ENCODE measurements at regions not wholly inside any gene's neighbourhood (a gene's known extent, or its start where the extent isn't known, plus 50 kb on each side); places are given as distances from the start of the nearest gene placed in this dataset.

- Histone ChIP-seq H3K4me3 (ENCODE audit: insufficient read depth, low read depth, low read length) (no peak overlapping the region), H3K9me3 (ENCODE audit: control insufficient read depth, low read length) (no peaks in the 10 kb centered on the region), H3K27me3 (ENCODE audit: control insufficient read depth, insufficient read depth, low read length, poor library complexity, severe bottlenecking) (no peaks in the 10 kb centered on the region), H3K27ac (ENCODE audit: insufficient read depth, low read depth, low read length, poor library complexity, severe bottlenecking) (no peak overlapping the region), H3K4me1 (ENCODE audit: control insufficient read depth, insufficient read depth, low read length) (peaks cover 11% of the 10 kb centered on the region), H3K36me3 (ENCODE audit: control insufficient read depth, insufficient read depth, low read length) (no peaks in the 10 kb centered on the region)
- WGBS, 2 experiments = 85 to 87% methylated on average over 9 of the region's 9 CpGs
Observed at GRCh38 chr2:129777762-129778583, 201.5 kb upstream of the RAB6C start.

DNA sequence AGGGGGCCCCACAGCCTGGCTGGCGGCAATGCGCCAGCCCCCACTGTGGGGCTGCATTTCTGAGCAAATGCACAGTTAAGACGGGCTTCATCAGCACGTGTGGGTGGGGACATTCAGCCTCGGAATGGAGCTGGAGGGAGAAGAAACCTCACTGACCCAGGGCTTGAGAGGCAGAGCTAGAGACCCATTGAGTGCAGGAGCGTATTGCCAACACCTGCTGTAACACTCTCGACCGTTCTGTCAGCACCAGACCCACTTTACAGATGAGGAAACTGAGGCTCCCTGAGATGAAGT, 200.9 kb upstream of the RAB6C start:
- Histone ChIP-seq H3K36me3 (ENCODE audit: control insufficient read depth, insufficient read depth, low read length) (no peaks in the 10 kb centered on the region), H3K4me1 (ENCODE audit: control insufficient read depth, insufficient read depth, low read length) (peaks cover 11% of the 10 kb centered on the region), H3K9me3 (ENCODE audit: control insufficient read depth, low read length) (no peaks in the 10 kb centered on the region), H3K27me3 (ENCODE audit: control insufficient read depth, insufficient read depth, low read length, poor library complexity, severe bottlenecking) (no peaks in the 10 kb centered on the region), H3K4me3 (ENCODE audit: insufficient read depth, low read depth, low read length) (no peak overlapping the region), H3K27ac (ENCODE audit: insufficient read depth, low read depth, low read length, poor library complexity, severe bottlenecking) (no peak overlapping the region)
- 85 to 88% methylated on average over 8 of the region's 8 CpGs for WGBS, 2 experiments

DNA sequence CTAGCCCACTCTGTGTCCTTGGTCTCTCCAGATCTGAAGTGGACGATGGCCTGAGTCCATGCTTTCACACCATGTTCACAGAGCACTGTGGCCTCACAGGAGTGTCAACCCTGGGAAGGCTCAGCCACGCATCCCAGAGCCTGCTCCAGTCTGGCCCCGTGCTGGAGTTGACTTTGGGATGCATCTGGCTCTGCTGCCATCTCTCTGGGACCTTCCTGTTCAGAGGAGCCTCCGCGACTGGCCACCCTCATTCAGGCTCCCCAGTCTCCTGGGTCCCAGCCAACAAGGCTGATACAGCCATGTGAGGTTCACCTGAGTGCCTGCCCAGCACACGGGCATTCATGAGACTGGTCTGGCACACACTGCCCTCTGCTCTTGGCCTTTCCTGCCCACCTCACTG, 199.7 kb upstream of the RAB6C start:
- 93 to 95% methylated on average over 6 of the region's 6 CpGs for WGBS, 2 experiments
- Histone ChIP-seq H3K4me3 (ENCODE audit: insufficient read depth, low read depth, low read length) (no peak overlapping the region), H3K27me3 (ENCODE audit: control insufficient read depth, insufficient read depth, low read length, poor library complexity, severe bottlenecking) (no peaks in the 10 kb centered on the region), H3K27ac (ENCODE audit: insufficient read depth, low read depth, low read length, poor library complexity, severe bottlenecking) (no peak overlapping the region), H3K36me3 (ENCODE audit: control insufficient read depth, insufficient read depth, low read length) (no peaks in the 10 kb centered on the region), H3K9me3 (ENCODE audit: control insufficient read depth, low read length) (no peaks in the 10 kb centered on the region), H3K4me1 (ENCODE audit: control insufficient read depth, insufficient read depth, low read length) (peaks cover 11% of the 10 kb centered on the region)

- 75 to 78% methylated on average over 13 of the region's 13 CpGs for WGBS, 2 experiments
- Histone ChIP-seq H3K9me3 (ENCODE audit: control insufficient read depth, low read length) (no peaks in the 10 kb centered on the region), H3K27ac (ENCODE audit: insufficient read depth, low read depth, low read length, poor library complexity, severe bottlenecking) (no peak overlapping the region)
Observed at GRCh38 chr2:129780316-129781270, 198.9 kb upstream of the RAB6C start.

GRCh38 chr2:129781749-129782632, 197.5 kb upstream of the RAB6C start:
- H3K4me3 ChIP-seq (ENCODE audit: insufficient read depth, low read depth, low read length) = no peak overlapping the region
- no peaks in the 10 kb centered on the region for H3K27me3 ChIP-seq (ENCODE audit: control insufficient read depth, insufficient read depth, low read length, poor library complexity, severe bottlenecking)
- H3K36me3 ChIP-seq (ENCODE audit: control insufficient read depth, insufficient read depth, low read length) = no peaks in the 10 kb centered on the region
- H3K9me3 ChIP-seq (ENCODE audit: control insufficient read depth, low read length) = no peaks in the 10 kb centered on the region
- peaks cover 11% of the 10 kb centered on the region for H3K4me1 ChIP-seq (ENCODE audit: control insufficient read depth, insufficient read depth, low read length)
- H3K27ac ChIP-seq (ENCODE audit: insufficient read depth, low read depth, low read length, poor library complexity, severe bottlenecking) = no peak overlapping the region
- 78 to 79% methylated on average over 18 of the region's 18 CpGs for WGBS, 2 experiments

More at GRCh38 chr2:129780316-129781270, 198.9 kb upstream of the RAB6C start:
- peaks cover 11% of the 10 kb centered on the region for H3K4me1 ChIP-seq (ENCODE audit: control insufficient read depth, insufficient read depth, low read length)
- H3K36me3 ChIP-seq (ENCODE audit: control insufficient read depth, insufficient read depth, low read length) = no peaks in the 10 kb centered on the region
- H3K4me3 ChIP-seq (ENCODE audit: insufficient read depth, low read depth, low read length) = no peak overlapping the region
- H3K27me3 ChIP-seq (ENCODE audit: control insufficient read depth, insufficient read depth, low read length, poor library complexity, severe bottlenecking) = no peaks in the 10 kb centered on the region

- H3K36me3 ChIP-seq (ENCODE audit: control insufficient read depth, insufficient read depth, low read length) = no peaks in the 10 kb centered on the region
- H3K27me3 ChIP-seq (ENCODE audit: control insufficient read depth, insufficient read depth, low read length, poor library complexity, severe bottlenecking) = no peaks in the 10 kb centered on the region
- H3K9me3 ChIP-seq (ENCODE audit: control insufficient read depth, low read length) = no peaks in the 10 kb centered on the region
- WGBS, 2 experiments = 92 to 94% methylated on average over 5 of the region's 5 CpGs
- peaks cover 11% of the 10 kb centered on the region for H3K4me1 ChIP-seq (ENCODE audit: control insufficient read depth, insufficient read depth, low read length)
- H3K4me3 ChIP-seq (ENCODE audit: insufficient read depth, low read depth, low read length) = no peak overlapping the region
- no peak overlapping the region for H3K27ac ChIP-seq (ENCODE audit: insufficient read depth, low read depth, low read length, poor library complexity, severe bottlenecking)
Observed at GRCh38 chr2:129782633-129782990, 196.9 kb upstream of the RAB6C start.

DNA sequence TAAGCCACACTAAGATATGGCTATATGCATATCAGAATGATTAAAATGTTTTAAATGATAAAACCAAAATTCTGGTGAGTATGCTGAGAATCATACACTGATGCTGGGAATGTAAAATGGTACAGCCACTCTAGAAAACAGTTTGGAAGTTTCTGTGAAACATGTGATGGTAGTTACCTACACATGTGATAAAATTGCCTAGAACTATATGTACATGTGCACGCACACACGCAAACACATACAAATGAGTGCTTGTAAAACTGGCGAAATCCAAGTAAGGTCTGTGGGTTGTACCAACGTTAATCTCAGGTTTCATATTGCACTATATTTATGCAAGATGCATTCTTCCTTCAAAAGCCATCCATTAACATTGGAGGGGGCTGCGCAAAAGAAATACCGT, 195.0 kb upstream of the RAB6C start:
- Histone ChIP-seq H3K9me3 (ENCODE audit: control insufficient read depth, low read length) (no peaks in the 10 kb centered on the region), H3K4me1 (ENCODE audit: control insufficient read depth, insufficient read depth, low read length) (peaks cover 11% of the 10 kb centered on the region), H3K27ac (ENCODE audit: insufficient read depth, low read depth, low read length, poor library complexity, severe bottlenecking) (no peak overlapping the region), H3K27me3 (ENCODE audit: control insufficient read depth, insufficient read depth, low read length, poor library complexity, severe bottlenecking) (no peaks in the 10 kb centered on the region), H3K36me3 (ENCODE audit: control insufficient read depth, insufficient read depth, low read length) (no peaks in the 10 kb centered on the region), H3K4me3 (ENCODE audit: insufficient read depth, low read depth, low read length) (no peak overlapping the region)
- 95 to 96% methylated on average over 6 of the region's 6 CpGs for WGBS, 2 experiments

DNA sequence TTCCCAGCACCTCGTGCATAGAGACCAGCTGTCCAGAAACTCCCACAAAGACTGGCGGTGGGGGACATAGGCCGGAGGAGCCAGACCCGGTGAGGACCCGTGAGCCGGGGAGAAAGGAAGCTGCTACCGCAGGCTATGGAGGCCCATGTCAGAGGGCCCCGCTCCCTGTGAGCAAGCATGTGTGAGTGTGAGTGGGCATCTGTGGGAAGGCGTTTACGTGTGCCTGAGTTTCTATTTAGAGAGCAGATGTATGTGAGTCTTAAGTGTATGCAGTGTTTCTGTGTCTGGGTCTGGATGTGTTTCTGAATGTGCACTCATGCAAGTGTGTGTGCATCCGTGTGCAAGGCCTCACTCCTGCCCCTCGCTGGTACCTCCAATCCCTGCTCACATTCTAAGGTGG, 187.8 kb upstream of the RAB6C start:
- WGBS, 2 experiments = 94% methylated on average over 12 of the region's 12 CpGs
- no peak overlapping the region for H3K27ac ChIP-seq (ENCODE audit: insufficient read depth, low read depth, low read length, poor library complexity, severe bottlenecking)
- no peaks in the 10 kb centered on the region for H3K27me3 ChIP-seq (ENCODE audit: control insufficient read depth, insufficient read depth, low read length, poor library complexity, severe bottlenecking)
- H3K9me3 ChIP-seq (ENCODE audit: control insufficient read depth, low read length) = no peaks in the 10 kb centered on the region
- H3K4me3 ChIP-seq (ENCODE audit: insufficient read depth, low read depth, low read length) = no peak overlapping the region
- no peaks in the 10 kb centered on the region for H3K36me3 ChIP-seq (ENCODE audit: control insufficient read depth, insufficient read depth, low read length)
- no peaks in the 10 kb centered on the region for H3K4me1 ChIP-seq (ENCODE audit: control insufficient read depth, insufficient read depth, low read length)

DNA sequence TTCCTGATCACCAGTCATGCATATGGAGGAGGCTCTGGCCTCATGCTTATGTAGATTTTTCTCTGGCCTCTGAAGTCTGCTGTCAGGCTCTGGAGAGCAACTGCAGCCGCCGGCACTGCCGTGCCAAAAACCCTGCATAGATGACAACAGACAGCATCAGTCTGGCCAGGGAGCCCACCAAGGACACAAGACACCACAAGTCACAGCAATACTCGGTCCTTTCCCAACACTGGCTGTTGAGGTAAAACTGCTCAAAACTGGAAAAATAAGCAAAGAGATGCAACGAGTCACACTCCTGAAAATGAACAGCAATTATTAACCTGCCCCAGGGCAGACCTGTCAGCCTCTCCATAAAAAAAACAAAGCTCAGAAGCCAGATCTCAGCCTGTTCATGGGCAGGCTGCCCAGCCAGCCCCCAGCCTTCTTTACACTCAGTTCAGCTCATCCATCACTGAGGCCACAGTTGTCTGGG, 186.0 kb upstream of the RAB6C start:
- H3K27ac ChIP-seq (ENCODE audit: insufficient read depth, low read depth, low read length, poor library complexity, severe bottlenecking) = no peak overlapping the region
- no peaks in the 10 kb centered on the region for H3K4me1 ChIP-seq (ENCODE audit: control insufficient read depth, insufficient read depth, low read length)
- no peaks in the 10 kb centered on the region for H3K27me3 ChIP-seq (ENCODE audit: control insufficient read depth, insufficient read depth, low read length, poor library complexity, severe bottlenecking)
- no peaks in the 10 kb centered on the region for H3K9me3 ChIP-seq (ENCODE audit: control insufficient read depth, low read length)
- H3K4me3 ChIP-seq (ENCODE audit: insufficient read depth, low read depth, low read length) = no peak overlapping the region
- WGBS, 2 experiments = 78 to 80% methylated on average over 5 of the region's 5 CpGs
- no peaks in the 10 kb centered on the region for H3K36me3 ChIP-seq (ENCODE audit: control insufficient read depth, insufficient read depth, low read length)
